ENCODE measurements at regions not wholly inside any gene's neighbourhood (a gene's known extent, or its start where the extent isn't known, plus 50 kb on each side); places are given as distances from the start of the nearest gene placed in this dataset.

DNA sequence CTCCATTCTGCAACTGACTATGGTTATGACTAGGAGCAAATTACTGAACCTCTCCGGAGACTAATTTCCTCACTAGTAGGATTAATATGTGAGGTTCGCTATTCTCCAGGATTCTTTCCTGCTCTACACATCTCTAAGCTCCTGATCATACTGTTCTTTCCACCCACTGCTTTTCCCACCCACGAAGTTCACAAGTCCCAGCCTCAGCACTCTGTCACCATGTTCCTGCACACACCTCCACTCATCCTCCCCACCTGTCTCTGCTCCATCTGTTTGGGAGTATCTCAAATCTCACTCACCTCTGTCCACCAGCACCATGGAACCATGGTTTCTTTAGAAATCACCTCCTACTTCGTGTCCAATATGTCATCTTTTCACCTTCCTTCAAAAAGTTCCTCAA is 185.3 kb downstream of the LRATD1 start:
- no peak overlapping the region for H3K4me3 ChIP-seq (replicated peaks in 1 of 2; ENCODE audit: low read depth in 1 of 2, low read length in 2 of 2)
- no peak for ATAC-seq
- H3K4me1 ChIP-seq (ENCODE audit: control insufficient read depth in 1 of 2, insufficient read depth in 2 of 2, low read length in 2 of 2): no peaks in the 10 kb centered on the region
- H3K4me2 ChIP-seq (ENCODE audit: low read length): no peak overlapping the region
- no peak for DNase-seq (ENCODE audit: low read depth, low spot score)
- TF ChIP-seq RAD21 (IDR thresholded peaks at IDR 0.05; ENCODE audit: low read depth) (no peak), ZNF274 (IDR thresholded peaks at IDR 0.05; ENCODE audit: low read depth, low read length) (no peak), JUND (IDR thresholded peaks at IDR 0.05) (no peak), SP1 (IDR thresholded peaks at IDR 0.05; ENCODE audit: low read depth) (no peak), TCF7L2 (IDR thresholded peaks at IDR 0.05; ENCODE audit: borderline replicate concordance, extremely low read depth, insufficient read depth, insufficient read length) (no peak), CEBPB (IDR thresholded peaks at IDR 0.05; ENCODE audit: low read depth) (no peak), ZBTB33 (IDR thresholded peaks at IDR 0.05; ENCODE audit: extremely low read depth, insufficient replicate concordance, low read length) (no peak), SIN3A (IDR thresholded peaks at IDR 0.05; ENCODE audit: low read depth) (no peak), EZH2 (IDR thresholded peaks at IDR 0.05) (no peak), EGR1 (IDR thresholded peaks at IDR 0.05; ENCODE audit: low read depth) (no peak), POLR2AphosphoS5 (IDR thresholded peaks at IDR 0.05; ENCODE audit: low read depth, low read length) (no peak), EZH2phosphoT487 (IDR thresholded peaks at IDR 0.05; ENCODE audit: borderline replicate concordance) (no peak), FOSL1 (IDR thresholded peaks at IDR 0.05; ENCODE audit: low read depth) (no peak), CBX3 (IDR thresholded peaks at IDR 0.05; ENCODE audit: low read depth) (no peak)
- TF ChIP-seq, protein P1, sequence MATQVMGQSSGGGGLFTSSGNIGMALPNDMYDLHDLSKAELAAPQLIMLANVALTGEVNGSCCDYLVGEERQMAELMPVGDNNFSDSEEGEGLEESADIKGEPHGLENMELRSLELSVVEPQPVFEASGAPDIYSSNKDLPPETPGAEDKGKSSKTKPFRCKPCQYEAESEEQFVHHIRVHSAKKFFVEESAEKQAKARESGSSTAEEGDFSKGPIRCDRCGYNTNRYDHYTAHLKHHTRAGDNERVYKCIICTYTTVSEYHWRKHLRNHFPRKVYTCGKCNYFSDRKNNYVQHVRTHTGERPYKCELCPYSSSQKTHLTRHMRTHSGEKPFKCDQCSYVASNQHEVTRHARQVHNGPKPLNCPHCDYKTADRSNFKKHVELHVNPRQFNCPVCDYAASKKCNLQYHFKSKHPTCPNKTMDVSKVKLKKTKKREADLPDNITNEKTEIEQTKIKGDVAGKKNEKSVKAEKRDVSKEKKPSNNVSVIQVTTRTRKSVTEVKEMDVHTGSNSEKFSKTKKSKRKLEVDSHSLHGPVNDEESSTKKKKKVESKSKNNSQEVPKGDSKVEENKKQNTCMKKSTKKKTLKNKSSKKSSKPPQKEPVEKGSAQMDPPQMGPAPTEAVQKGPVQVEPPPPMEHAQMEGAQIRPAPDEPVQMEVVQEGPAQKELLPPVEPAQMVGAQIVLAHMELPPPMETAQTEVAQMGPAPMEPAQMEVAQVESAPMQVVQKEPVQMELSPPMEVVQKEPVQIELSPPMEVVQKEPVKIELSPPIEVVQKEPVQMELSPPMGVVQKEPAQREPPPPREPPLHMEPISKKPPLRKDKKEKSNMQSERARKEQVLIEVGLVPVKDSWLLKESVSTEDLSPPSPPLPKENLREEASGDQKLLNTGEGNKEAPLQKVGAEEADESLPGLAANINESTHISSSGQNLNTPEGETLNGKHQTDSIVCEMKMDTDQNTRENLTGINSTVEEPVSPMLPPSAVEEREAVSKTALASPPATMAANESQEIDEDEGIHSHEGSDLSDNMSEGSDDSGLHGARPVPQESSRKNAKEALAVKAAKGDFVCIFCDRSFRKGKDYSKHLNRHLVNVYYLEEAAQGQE (IDR thresholded peaks at IDR 0.05; ENCODE audit: low read depth): no peak
- TF ChIP-seq, protein P2, sequence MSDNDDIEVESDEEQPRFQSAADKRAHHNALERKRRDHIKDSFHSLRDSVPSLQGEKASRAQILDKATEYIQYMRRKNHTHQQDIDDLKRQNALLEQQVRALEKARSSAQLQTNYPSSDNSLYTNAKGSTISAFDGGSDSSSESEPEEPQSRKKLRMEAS (IDR thresholded peaks at IDR 0.05): no peak
- TF ChIP-seq, protein P3, sequence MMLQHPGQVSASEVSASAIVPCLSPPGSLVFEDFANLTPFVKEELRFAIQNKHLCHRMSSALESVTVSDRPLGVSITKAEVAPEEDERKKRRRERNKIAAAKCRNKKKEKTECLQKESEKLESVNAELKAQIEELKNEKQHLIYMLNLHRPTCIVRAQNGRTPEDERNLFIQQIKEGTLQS (IDR thresholded peaks at IDR 0.05): no peak
- RAD21 ChIA-PET (ENCODE audit: low non-redundant PET in 1 of 2, low total read pairs in 2 of 2, uncharacterized antibody in 2 of 2, unreplicated experiment in 2 of 2): no interaction called here
- no peaks in the 10 kb centered on the region for H3K27me3 ChIP-seq (ENCODE audit: insufficient read depth, low read length)
- H3K9me2 ChIP-seq (ENCODE audit: insufficient read depth): no peaks in the 10 kb centered on the region
- H3K9ac ChIP-seq (ENCODE audit: low read length): no peak overlapping the region
- no TSS peak for BruUV-seq (replicated peaks)
- H4K20me1 ChIP-seq (ENCODE audit: insufficient read depth): no peaks in the 10 kb centered on the region
- no peak overlapping the region for H2AFZ ChIP-seq (ENCODE audit: low read depth, low read length, poor library complexity, severe bottlenecking)
- POLR2A ChIA-PET: no interaction called here
- H3K27ac ChIP-seq (ENCODE audit: low read depth, low read length): no peak overlapping the region
- no peaks in the 10 kb centered on the region for H3K36me3 ChIP-seq (ENCODE audit: control insufficient read depth in 1 of 2, insufficient read depth in 2 of 2, low read length in 2 of 2)
- H3K9me3 ChIP-seq (ENCODE audit: control insufficient read depth in 1 of 2, insufficient read depth in 1 of 2, low read depth in 1 of 2, low read length in 2 of 2): no peaks in the 10 kb centered on the region; a peak in 2 of 4 replicates
- CTCF ChIA-PET: no interaction called here
- intact Hi-C loops (cut with micrococcal nuclease): no loop called here
- H3K79me2 ChIP-seq (ENCODE audit: insufficient read depth, low read length): no peaks in the 10 kb centered on the region
